ENCODE measurements at regions not wholly inside any gene's neighbourhood (a gene's known extent, or its start where the extent isn't known, plus 50 kb on each side); places are given as distances from the start of the nearest gene placed in this dataset.
A peak's percentile ranks its signal among the peaks of the same experiment; 100 is the strongest.

DNA sequence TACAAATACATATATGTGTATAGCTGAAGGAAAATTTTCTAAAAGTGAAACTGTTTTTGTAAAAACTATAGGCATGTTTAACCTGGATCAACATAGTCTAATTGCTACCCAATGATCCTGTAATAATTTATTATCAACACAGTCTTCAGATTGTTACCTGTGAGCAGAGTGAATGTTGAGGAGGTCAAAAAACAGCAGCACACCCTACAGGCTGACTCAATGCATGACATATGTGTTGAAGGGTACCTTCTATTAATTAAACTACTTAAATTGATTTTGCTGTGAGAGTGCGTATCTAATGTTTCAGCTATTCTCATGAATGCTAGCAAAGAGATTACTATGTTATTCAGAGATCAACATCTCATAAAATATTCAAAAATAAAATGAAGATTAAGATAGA is 411.4 kb downstream of the TNS3 start:
- WGBS, 2 experiments (ENCODE audit: low coverage in 1 of 2, low lambda C conversion rate in 2 of 2, missing lambda C conversion rate in 2 of 2): 93 to 100% methylated on average over 1 of the region's 1 CpG
- in situ Hi-C loops (cut with MboI): no loop called here
- no peaks in the 10 kb centered on the region for H4K20me1 ChIP-seq (ENCODE audit: insufficient read depth)

DNA sequence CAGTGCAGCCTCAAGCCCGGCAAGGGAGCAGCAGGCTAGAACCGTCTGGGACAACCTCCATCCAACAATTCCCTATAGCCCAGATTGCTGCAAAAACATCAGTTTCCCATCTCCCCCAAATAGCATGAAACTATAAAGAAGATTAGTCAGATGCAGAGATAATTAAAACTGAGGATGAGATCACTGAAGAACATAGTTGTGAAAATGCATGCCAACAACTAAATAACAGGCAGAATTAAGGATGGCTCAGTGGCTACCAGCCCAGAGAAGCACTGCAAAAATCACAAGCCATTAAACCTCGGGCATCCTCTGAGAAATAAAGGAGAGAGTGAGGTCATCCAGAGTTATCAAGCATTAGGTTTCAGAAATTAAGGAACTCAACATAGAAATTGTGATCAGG is 427.1 kb downstream of the TNS3 start:
- H4K20me1 ChIP-seq (ENCODE audit: insufficient read depth): no peaks in the 10 kb centered on the region
- H3K79me2 ChIP-seq (ENCODE audit: insufficient read depth): no peaks in the 10 kb centered on the region
- H3K9me3 ChIP-seq (ENCODE audit: low read depth): no peaks in the 10 kb centered on the region
- H3K4me1 ChIP-seq (ENCODE audit: insufficient read depth): peaks cover 32% of the 10 kb centered on the region
- 6 to 14% methylated on average over 3 of the region's 3 CpGs for WGBS, 2 experiments (ENCODE audit: low coverage in 1 of 2, low lambda C conversion rate in 2 of 2, missing lambda C conversion rate in 2 of 2)
- H3K27me3 ChIP-seq (replicated peaks; ENCODE audit: insufficient read depth): no peaks in the 10 kb centered on the region
- 0 out of 2 replicates have a peak overlapping the region, but pooled peaks have one; percentile 23 for H2AFZ ChIP-seq
- H3K4me2 ChIP-seq (ENCODE audit: unreplicated experiment): peak overlapping the region; percentile 18
- TF ChIP-seq EZH2phosphoT487 (IDR thresholded peaks at IDR 0.05; ENCODE audit: insufficient read depth, low read depth) (no peak), EZH2 (IDR thresholded peaks at IDR 0.05; ENCODE audit: insufficient read depth, poor library complexity, severe bottlenecking) (no peak)
- H3K9ac ChIP-seq: no peak overlapping the region
- in situ Hi-C loops (cut with MboI): no loop called here
- no peak overlapping the region for H3K4me3 ChIP-seq
- no peaks in the 10 kb centered on the region for H3K36me3 ChIP-seq (ENCODE audit: low read depth)
- peaks cover 30% of the 10 kb centered on the region for H3F3A ChIP-seq (ENCODE audit: insufficient read depth)
- DNase-seq: peak; percentile 57
- H3K27ac ChIP-seq: no peak overlapping the region
- H3K9me2 ChIP-seq (ENCODE audit: insufficient read depth): no peaks in the 10 kb centered on the region

More for the DNA sequence above, 411.4 kb downstream of the TNS3 start:
- no peak overlapping the region for H3K9ac ChIP-seq
- H3F3A ChIP-seq (ENCODE audit: insufficient read depth): no peaks in the 10 kb centered on the region
- no peak overlapping the region for H3K27ac ChIP-seq
- no peaks in the 10 kb centered on the region for H3K4me1 ChIP-seq (ENCODE audit: insufficient read depth)
- no peaks in the 10 kb centered on the region for H3K36me3 ChIP-seq (ENCODE audit: low read depth)
- no peaks in the 10 kb centered on the region for H3K79me2 ChIP-seq (ENCODE audit: insufficient read depth)
- no peak overlapping the region for H3K4me3 ChIP-seq
- TF ChIP-seq EZH2 (IDR thresholded peaks at IDR 0.05; ENCODE audit: insufficient read depth, poor library complexity, severe bottlenecking): no peak
- TF ChIP-seq EZH2phosphoT487 (IDR thresholded peaks at IDR 0.05; ENCODE audit: insufficient read depth, low read depth): no peak
- no peaks in the 10 kb centered on the region for H3K9me3 ChIP-seq (ENCODE audit: low read depth)
- H2AFZ ChIP-seq: no peak overlapping the region
- H3K4me2 ChIP-seq (ENCODE audit: unreplicated experiment): no peak overlapping the region
- peak; percentile 36 for DNase-seq
- H3K9me2 ChIP-seq (ENCODE audit: insufficient read depth): no peaks in the 10 kb centered on the region
- no peaks in the 10 kb centered on the region for H3K27me3 ChIP-seq (replicated peaks; ENCODE audit: insufficient read depth)

DNA sequence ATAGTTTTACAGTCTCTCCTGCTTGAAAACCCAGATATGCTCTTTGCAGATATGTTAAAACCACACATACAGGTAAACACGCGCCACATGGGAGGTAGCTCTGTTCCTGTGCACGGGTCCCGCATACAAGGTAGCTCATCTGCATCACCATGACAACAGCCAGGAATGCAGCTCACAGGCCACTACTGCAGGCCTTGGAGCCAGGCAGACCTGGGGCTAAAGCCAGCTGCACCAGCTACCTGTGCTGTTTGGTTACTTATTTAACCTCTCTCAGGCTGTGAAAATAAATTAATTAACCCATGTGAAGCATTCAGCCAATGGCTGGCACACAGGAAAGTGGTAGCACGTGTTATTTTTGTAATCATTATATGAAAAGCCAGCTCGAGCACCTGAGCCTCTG is 428.3 kb downstream of the TNS3 start:
- 88% methylated on average over 6 of the region's 6 CpGs for WGBS, 2 experiments (ENCODE audit: low coverage in 1 of 2, low lambda C conversion rate in 2 of 2, missing lambda C conversion rate in 2 of 2)
- Histone ChIP-seq H3K4me2 (ENCODE audit: unreplicated experiment) (no peak overlapping the region), H3F3A (ENCODE audit: insufficient read depth) (peaks cover 30% of the 10 kb centered on the region)

DNA sequence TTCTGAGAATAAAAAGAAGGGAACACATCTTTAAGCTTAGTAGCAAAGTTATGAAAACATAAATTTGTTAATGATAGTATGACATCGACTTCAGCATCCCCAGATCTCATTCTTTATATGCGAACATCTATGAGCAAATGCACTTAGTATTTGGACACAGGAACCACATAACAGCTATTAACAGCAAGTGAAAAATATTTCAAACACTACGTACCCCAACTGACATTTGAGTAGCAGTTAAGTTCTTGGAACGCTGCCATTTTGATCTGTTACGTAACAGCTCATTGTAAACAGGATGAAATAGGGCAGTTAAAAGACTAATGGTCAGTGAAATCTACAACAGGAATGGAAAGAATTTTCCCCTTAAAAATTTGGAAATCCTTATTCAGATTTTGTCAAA is 428.9 kb downstream of the TNS3 start:
- Histone ChIP-seq H3K27ac (peak overlapping the region; percentile 14; the same call in 1 of the 2 replicates), H3K4me1 (ENCODE audit: insufficient read depth) (peaks cover 42% of the 10 kb centered on the region), H3K9me3 (ENCODE audit: low read depth) (no peaks in the 10 kb centered on the region), H3K27me3 (replicated peaks; ENCODE audit: insufficient read depth) (no peaks in the 10 kb centered on the region), H3F3A (ENCODE audit: insufficient read depth) (peaks cover 33% of the 10 kb centered on the region), H3K4me2 (ENCODE audit: unreplicated experiment) (peak overlapping the region; percentile 7), H3K79me2 (ENCODE audit: insufficient read depth) (no peaks in the 10 kb centered on the region), H3K4me3 (no peak overlapping the region), H3K36me3 (ENCODE audit: low read depth) (no peaks in the 10 kb centered on the region), H3K9ac (no peak overlapping the region), H3K9me2 (ENCODE audit: insufficient read depth) (no peaks in the 10 kb centered on the region), H2AFZ (no peak overlapping the region), H4K20me1 (ENCODE audit: insufficient read depth) (no peaks in the 10 kb centered on the region)
- WGBS, 2 experiments (ENCODE audit: low coverage in 1 of 2, low lambda C conversion rate in 2 of 2, missing lambda C conversion rate in 2 of 2): 4 to 6% methylated on average over 5 of the region's 5 CpGs
- peak; percentile 76 for DNase-seq
- TF ChIP-seq EZH2 (IDR thresholded peaks at IDR 0.05; ENCODE audit: insufficient read depth, poor library complexity, severe bottlenecking) (no peak), EZH2phosphoT487 (IDR thresholded peaks at IDR 0.05; ENCODE audit: insufficient read depth, low read depth) (no peak)
- in situ Hi-C loops (cut with MboI): no loop called here

More for the DNA sequence above, 428.3 kb downstream of the TNS3 start:
- DNase-seq: no peak
- Histone ChIP-seq H3K4me1 (ENCODE audit: insufficient read depth) (peaks cover 36% of the 10 kb centered on the region), H2AFZ (no peak overlapping the region), H3K9me3 (ENCODE audit: low read depth) (no peaks in the 10 kb centered on the region), H3K27ac (peak overlapping the region; percentile 14; the same call in 1 of the 2 replicates), H3K9ac (no peak overlapping the region), H3K27me3 (replicated peaks; ENCODE audit: insufficient read depth) (no peaks in the 10 kb centered on the region), H4K20me1 (ENCODE audit: insufficient read depth) (no peaks in the 10 kb centered on the region), H3K36me3 (ENCODE audit: low read depth) (no peaks in the 10 kb centered on the region), H3K4me3 (no peak overlapping the region), H3K79me2 (ENCODE audit: insufficient read depth) (no peaks in the 10 kb centered on the region), H3K9me2 (ENCODE audit: insufficient read depth) (no peaks in the 10 kb centered on the region)
- TF ChIP-seq EZH2phosphoT487 (IDR thresholded peaks at IDR 0.05; ENCODE audit: insufficient read depth, low read depth) (no peak), EZH2 (IDR thresholded peaks at IDR 0.05; ENCODE audit: insufficient read depth, poor library complexity, severe bottlenecking) (no peak)
- in situ Hi-C loops (cut with MboI): no loop called here

DNA sequence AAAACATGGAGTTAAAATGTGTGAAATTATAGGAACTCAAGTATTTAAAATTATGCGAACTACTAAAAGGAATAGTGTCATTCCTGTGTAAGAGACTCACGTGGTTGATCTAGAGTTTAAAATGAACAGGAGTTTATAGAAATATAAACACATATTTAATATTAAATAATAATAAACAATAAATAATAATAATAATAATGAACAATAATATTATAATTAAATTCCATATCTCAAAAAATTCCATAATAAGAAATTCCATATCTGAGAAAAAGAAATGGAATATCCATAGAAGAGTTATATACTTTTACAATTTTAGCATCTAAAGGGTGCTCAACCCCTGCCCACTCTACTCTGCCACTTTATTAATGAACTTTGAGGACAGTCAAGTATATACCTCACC is 429.6 kb downstream of the TNS3 start:
- WGBS, 2 experiments (ENCODE audit: low coverage in 1 of 2, low lambda C conversion rate in 2 of 2, missing lambda C conversion rate in 2 of 2): 97 to 99% methylated on average over 2 of the region's 2 CpGs
- DNase-seq: no peak
- in situ Hi-C loops (cut with MboI): no loop called here

More for the DNA sequence above, 429.6 kb downstream of the TNS3 start:
- Histone ChIP-seq H3K4me1 (ENCODE audit: insufficient read depth) (peaks cover 44% of the 10 kb centered on the region), H3K9ac (no peak overlapping the region), H3K27ac (peak overlapping the region; percentile 14; the same call in 1 of the 2 replicates), H2AFZ (no peak overlapping the region), H3K9me2 (ENCODE audit: insufficient read depth) (no peaks in the 10 kb centered on the region), H3K4me2 (ENCODE audit: unreplicated experiment) (peak overlapping the region; percentile 7), H3K9me3 (ENCODE audit: low read depth) (no peaks in the 10 kb centered on the region), H4K20me1 (ENCODE audit: insufficient read depth) (no peaks in the 10 kb centered on the region), H3F3A (ENCODE audit: insufficient read depth) (peaks cover 36% of the 10 kb centered on the region), H3K79me2 (ENCODE audit: insufficient read depth) (no peaks in the 10 kb centered on the region), H3K4me3 (no peak overlapping the region), H3K36me3 (ENCODE audit: low read depth) (no peaks in the 10 kb centered on the region), H3K27me3 (replicated peaks; ENCODE audit: insufficient read depth) (no peaks in the 10 kb centered on the region)
- TF ChIP-seq EZH2 (IDR thresholded peaks at IDR 0.05; ENCODE audit: insufficient read depth, poor library complexity, severe bottlenecking): no peak
- TF ChIP-seq EZH2phosphoT487 (IDR thresholded peaks at IDR 0.05; ENCODE audit: insufficient read depth, low read depth): no peak

All from GM23248 (cell line).